Stimulated activated CD8-positive, alpha-beta memory T cell treated with anti-CD3 and anti-CD28 coated beads, Interleukin-12 subunit alpha, Interleukin-12 subunit beta, amount 100 ng/mL, for 24 hours (primary cell): ENCODE measurements at regions not wholly inside any gene's neighbourhood (a gene's known extent, or its start where the extent isn't known, plus 50 kb on each side); places are given as distances from the start of the nearest gene placed in this dataset.

Source experiments
- DNase-seq: peaks from one replicate; pipeline ENCODE4 v3.0.0-alpha.2; 2020; ENCODE audit errors: extremely low read depth

GRCh38 chr1:30638086-30638485, 85.3 kb downstream of the MATN1 start:
- DNase-seq, result no peak

DNA sequence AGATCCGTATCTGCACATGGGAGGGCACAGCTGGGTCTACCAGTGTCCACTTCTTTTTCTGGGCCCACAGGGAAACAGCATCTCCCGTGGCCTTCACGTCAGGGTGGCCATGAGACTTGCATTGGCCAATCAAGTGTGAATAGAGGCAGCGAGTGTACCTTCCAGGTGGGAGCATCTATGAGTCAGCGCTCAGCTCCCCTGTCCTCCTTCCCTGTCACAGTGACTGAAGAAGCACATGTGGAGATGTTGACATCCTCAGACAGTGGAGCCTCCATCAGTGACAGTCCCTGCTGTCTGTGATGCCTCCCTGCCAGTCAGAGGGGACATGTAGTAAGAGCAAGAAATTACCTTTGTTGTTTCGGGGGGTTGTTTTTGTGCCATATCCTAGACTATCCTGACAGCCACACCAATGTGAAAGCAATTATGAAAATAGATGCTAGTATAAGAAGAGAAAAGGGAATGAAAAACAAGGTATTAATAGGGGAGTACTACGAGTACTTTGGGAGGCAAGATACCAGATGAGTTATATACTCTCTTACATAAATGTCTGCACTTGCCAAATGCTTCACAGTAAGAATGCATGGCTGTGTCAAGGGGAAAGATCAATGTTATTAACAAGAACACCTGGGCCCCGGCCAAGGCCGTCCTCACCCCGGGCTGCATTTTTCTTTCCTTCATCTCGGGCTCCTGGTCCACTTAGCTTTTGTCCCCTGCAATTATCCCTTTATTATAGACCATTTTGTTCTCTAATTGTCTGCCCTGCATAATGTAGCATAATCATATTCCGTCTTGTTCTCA, 86.0 kb downstream of the MATN1 start:
- DNase-seq, result no peak

DNA sequence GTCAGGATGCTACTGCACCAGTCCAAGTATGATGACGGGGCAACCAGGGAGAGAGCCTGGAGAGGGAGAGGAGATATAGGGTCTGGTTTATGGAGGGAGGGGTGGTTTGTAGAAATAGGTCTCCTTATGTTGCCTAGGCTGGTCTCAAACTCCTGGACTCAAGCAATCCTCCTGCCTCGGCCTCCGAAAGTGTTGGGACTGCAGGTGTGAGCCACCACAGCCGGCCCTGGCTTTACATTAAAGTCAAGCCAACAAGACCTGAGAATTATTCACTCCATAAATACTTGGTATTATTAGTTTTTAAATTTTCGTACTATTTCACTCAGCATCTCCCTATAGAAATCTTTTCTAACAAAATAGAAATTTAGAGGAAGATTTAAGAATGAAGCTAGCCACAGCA, 86.8 kb downstream of the MATN1 start:
- DNase-seq, result no peak

DNA sequence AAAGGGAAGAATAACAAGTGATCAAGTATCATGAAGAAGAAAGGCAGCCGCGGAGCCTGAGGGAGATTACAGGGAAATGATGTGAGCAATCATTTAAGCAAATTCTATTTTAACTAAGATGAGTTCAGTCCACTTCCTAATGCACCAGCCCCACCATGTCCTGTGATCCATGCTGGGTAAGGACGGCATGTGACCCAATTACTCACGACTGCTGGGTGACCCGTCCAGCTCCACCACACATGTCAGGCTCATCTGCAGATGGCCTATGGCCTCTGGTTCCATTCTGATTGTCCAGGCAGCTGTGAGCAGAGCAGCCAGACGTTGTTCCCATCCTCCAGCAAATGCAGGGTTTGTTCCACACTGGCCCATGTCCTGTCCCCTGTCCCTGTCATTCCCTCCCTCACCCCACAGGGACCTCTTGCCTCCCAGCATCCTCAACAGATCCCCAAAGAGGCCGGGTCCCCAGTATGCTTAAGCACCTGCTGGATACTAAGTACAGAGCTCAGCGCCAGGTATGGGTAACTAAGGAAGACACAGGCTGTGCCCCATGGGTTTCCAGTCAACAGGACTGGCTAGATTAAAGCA, 87.9 kb downstream of the MATN1 start:
- no peak for DNase-seq

DNA sequence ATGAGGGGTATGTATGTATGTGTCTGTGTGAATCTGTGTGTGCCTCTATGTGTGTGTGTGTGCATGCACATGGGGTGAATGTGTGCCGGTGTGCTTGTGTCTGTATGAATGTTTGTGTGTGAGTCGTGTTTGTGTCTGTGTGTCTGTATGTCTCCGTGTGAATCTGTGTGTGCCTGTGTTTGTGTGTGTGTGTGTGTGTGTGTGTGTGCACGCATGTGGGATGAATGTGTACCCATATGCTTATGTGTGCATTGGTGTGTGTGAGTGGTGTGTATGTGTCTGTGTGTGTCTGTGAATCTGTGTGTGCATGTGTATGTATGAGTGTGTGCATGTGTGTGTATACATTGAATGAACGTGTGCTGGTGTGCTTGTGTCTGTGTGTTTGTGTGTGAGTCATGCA, 88.9 kb downstream of the MATN1 start:
- DNase-seq, result no peak

DNA sequence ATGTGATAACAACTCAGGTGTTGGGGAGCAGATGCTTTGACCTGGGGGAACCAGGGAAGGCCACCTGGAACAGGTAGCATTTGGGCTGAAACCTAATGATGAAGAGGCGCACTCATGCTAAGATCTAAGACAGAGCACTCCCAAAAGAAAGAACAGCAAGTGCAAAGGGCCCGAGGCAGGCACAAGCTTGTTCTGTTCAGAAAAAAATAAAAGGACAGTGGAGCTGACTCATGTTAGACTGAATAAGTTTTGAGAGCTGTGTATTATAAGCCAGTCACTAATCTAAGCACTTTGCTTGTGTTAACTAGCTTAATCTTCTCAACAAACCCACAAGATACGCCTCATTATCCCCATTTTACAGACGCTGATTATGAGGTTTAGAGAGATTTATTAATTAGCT, 90.1 kb downstream of the MATN1 start:
- DNase-seq, result no peak

DNA sequence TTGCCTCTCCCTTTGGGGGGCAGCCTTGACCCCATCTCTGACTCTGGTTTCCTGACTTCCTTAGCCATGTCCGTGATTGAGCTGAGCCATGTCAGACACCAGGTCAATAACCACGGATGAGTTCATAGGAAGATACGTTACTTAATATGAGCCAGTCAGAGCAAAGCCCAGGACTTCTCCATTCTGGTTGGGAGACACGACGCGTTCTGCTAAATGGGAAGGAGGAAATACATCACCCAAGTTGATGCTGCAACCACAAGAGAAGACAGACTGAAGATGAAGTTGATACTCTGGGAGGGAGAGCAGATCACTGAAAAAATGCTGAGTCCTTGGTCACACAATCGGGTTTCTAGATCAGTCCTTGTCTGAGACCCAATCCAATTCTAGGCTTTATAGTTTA, 90.9 kb downstream of the MATN1 start:
- no peak for DNase-seq

- DNase-seq, result no peak
These were observed 91.7 kb downstream of the MATN1 start for GRCh38 chr1:30631700-30632099.

DNA sequence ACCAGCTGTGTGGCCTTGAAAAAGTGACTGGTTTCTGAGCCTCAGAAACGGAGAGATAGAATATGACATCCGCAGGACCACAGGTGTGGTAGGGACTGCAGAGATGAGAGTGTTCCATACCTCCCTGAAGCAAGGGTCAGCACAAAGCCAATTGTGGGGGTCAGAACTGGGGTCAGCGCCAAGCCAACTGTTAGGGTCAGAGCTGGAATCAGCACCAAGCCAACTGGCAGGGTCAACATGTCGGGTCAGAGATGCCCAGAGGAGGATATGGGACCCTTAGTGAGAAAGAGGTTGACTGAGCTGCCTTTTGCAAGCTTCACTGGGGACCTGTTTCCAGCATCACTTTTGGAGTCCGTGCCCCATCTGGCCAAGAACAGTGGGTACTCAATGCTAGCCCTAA, 93.9 kb downstream of the MATN1 start:
- DNase-seq, result no peak

- no peak for DNase-seq
These were observed 95.4 kb downstream of the MATN1 start for GRCh38 chr1:30627994-30628393.

DNA sequence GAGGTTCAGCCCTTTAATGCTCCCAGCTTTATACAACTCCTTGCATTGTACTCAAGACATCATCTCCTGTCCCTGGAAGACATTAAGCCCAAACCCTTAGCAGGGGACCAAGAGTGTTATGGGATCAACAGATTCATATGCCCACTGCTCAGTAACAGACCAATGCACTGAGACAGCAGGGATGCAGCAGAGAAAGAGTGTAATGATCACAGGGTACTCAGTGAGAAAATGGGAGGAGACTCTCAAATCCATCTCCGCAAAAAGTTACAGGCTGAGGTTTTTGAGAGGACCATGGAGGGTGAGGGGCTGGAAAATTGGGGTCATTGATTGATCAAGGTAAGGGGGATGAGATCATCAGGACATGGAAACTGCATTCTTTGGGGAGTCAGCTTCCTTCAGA, 96.2 kb downstream of the MATN1 start:
- DNase-seq, result no peak

DNA sequence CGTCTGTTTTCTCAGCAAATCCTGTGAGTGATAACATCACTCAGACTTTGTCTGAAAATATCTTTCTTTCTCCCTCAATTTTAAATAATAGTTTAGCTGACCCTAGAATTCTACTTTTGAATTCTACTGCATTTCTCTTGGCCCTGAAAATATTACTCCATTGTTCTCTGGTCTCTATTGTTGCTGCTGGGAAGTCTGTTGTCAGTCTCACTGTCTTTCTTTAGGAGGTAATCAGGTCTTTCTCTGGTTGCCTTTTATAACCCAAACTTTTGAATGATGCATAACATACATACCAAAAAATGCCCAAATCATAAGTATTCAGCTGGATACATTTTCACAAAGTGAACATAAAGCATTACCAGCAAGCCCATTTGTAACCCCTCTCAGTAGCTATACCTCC, 100.0 kb downstream of the MATN1 start:
- no peak for DNase-seq

- no peak for DNase-seq
These were observed 103.8 kb downstream of the MATN1 start for GRCh38 chr1:30619619-30620018.

DNA sequence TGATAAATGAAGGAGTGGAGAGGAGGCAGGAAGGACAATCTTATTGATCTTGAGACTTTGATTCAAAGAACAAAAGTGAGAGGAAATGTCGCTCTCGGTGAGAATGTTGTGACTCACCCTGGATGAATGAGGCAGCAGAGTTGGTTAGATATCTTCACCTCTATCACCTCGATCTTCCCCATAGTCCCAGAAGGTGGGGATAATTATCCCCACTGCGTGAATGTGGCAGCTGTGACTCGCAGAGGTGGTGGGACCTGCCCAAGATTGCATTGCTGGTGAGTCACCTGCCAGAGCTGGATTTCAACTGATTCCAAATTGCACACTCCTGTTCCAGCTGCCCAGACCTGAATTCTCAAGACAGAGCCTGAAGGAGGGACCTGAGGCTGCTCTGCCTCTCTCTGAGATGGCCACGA, 105.0 kb downstream of the MATN1 start:
- no peak for DNase-seq

DNA sequence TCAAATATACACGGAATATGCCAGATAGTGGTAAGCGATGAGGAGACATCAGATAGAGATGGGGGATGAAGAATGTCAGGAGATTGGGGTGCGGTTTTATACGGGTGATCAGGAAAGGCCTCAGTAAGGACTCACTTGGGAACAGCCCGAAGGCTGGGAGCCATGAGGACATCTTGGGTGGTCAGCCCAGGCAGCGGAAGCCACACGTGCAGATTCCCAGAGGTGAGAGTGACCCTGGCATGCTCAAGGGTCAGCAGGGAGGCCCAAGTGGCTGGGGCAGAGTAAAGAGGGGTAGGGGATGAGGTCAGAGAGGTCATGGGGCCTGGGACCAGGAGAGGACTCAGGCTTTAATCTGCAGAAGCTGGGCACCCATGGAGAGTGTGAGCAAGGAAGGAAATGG, 106.6 kb downstream of the MATN1 start:
- no peak for DNase-seq

DNA sequence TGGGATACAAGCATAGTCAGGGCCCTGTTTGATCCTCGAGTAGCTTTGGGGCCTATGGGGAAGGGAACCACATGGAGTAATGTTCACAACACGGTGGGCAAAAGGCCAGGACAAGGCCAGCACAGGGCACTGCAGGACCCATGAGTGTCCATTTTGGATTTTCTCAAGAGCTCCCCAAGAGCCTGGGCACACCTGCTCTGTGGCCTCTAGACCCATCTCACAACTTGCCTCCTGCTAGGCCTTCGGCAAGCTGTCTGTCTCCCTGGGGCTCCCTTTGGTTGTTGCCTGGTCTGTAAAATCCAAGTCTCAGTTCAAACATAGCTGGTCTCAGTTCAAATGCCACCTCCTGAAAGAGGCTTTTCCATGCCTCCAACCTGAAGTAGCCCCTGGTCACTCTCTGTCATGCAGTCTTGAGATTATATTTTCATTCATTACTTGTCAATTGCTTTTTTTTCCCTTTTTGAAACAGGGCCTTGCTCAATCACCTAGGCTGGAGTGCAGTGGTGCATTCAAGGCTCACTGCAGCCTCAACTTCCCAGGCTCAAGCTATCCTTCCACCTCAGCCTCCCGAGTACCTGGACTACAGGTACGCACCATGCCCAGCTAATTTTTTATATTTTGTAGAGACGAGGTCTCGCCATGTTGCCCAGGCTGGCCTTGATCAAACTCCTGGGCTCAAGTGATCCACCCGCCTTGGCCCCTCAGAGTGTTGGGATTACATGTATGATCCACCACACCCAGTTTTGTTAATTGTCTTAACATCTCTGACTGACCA, 107.4 kb downstream of the MATN1 start:
- no peak for DNase-seq

DNA sequence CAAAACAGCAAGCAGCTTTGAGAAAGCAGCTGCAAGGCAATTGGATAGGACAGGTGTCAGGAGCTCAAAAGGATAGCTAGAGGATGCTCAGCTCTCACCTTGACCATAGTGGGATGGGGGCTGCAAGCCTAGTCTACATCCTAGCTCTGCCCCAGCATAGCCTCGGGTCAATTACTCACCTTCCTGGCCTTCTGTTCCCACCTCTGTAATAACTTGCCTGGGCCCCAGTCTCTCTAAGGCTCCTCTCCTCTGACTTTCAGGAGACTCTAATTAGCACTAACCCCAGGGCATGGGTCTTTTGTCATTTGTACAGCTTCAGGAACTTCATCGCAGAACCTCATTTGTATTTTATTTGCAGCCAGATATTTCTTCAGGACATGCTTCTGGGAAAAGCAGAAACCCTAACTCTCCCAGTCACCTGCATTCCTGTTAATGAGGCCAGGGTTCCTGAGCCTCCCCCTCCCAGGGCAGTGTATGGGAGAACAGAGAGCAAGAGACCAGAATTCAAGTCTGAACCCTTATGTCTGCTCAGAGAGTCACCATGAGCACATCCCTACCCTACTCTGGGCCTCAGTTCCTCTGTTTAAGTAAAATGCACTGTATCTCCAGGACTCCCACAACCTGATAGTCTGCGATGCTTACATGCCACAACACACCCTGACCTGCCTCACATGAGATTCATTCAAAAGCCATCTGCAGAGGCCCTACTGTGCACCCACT, 108.1 kb downstream of the MATN1 start:
- DNase-seq, result no peak

DNA sequence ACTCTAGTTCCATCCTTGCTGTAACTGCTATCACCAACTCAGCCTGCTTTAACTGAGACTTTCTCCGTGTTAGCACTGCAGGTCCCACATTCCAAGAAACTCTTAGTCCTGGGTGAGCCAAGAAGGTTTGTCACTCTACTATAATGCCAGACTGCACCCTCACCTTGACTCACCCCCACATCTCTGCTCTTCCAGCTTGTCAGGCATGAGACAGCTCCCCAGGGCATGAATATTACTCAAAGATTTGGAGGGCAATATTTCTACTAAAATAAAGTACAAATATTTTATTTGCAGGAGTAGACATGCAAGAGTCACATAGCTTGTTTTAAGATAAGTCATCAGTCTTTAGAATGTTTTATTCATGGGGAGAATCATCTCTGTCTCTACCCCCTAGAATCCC, 110.2 kb downstream of the MATN1 start:
- DNase-seq, result no peak

GRCh38 chr1:30612536-30613065, 110.8 kb downstream of the MATN1 start:
- DNase-seq, result no peak

GRCh38 chr1:30611741-30612309, 111.6 kb downstream of the MATN1 start:
- DNase-seq, result no peak

DNA sequence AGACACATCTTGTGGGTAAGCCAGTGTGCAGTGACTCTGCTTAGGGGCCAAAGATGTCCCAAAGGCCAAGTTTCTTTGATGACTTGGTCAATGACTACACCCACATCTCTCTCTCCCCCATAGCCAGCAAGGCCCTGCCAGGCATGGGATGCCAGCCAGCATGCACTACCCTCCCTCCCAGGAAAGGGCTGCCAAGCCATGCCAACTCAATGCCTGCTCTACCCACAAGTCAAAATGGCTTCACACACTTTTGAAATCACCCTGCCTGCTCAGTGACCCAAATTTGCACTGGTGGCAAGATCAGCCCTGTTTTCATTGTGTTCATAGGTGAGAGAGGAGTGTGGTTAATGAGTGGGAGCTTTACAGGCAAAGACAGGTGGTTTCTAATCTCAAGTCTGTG, 112.5 kb downstream of the MATN1 start:
- DNase-seq, result no peak

DNA sequence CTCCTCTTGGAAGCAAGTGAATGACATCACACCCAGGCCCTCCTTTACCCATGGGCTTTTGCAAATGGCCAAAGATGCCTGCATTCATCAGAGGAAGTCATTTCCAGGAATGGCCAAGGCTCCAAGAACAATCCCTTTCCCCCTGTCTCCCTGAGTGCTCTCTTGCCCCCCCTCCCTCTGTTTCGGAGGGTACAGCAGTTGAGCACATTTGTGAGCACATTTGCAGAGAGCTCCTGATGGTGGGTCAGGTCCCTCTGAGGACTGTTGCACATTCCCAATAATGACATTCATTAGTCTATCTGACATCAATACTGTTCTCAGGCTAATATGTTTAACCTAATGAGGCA, 113.4 kb downstream of the MATN1 start:
- DNase-seq, result no peak
